Fibroblast of mammary gland (primary cell): ENCODE measurements at regions not wholly inside any gene's neighbourhood (a gene's known extent, or its start where the extent isn't known, plus 50 kb on each side); places are given as distances from the start of the nearest gene placed in this dataset.

Experiments used
- DNase-seq: peaks from one replicate; pipeline ENCODE4 v3.0.0-alpha.2; 2010; ENCODE audit warnings: low read depth
- H3K4me3 ChIP-seq: 2 replicates; pipeline ENCODE4 v1.5.1; 2011; ENCODE audit warnings: low read depth, mild to moderate bottlenecking, low read length, moderate library complexity; ENCODE audit not compliant: control insufficient read depth
- TF ChIP-seq, protein P1 (sequence below): conservative IDR thresholded peaks from 2 replicates; pipeline ENCODE4 v1.5.1; 2011; ENCODE audit warnings: low read depth, low read length, inconsistent platforms; ENCODE audit not compliant: control insufficient read depth, insufficient read depth

DNA sequence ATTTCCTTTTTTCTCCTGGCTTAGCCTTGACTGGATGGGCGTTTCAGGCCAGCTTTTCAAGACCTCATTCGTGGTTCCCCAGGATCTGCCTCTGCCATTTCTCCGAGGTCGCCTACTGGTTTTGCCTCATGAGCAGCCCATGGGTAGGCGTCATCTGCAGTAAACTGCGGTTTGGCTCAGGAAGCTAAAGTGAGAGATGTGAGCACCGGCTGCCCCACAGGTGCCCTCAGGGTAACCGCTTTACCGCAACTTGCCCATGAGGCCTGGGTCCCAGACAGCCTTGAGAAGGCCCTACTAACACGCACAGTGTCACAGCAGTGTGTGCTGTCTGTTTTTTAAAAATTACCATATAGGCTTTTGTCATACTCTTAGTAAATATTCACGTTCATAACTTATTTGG lies 53.4 kb upstream of the TBXT start:
- TF ChIP-seq, protein P1, sequence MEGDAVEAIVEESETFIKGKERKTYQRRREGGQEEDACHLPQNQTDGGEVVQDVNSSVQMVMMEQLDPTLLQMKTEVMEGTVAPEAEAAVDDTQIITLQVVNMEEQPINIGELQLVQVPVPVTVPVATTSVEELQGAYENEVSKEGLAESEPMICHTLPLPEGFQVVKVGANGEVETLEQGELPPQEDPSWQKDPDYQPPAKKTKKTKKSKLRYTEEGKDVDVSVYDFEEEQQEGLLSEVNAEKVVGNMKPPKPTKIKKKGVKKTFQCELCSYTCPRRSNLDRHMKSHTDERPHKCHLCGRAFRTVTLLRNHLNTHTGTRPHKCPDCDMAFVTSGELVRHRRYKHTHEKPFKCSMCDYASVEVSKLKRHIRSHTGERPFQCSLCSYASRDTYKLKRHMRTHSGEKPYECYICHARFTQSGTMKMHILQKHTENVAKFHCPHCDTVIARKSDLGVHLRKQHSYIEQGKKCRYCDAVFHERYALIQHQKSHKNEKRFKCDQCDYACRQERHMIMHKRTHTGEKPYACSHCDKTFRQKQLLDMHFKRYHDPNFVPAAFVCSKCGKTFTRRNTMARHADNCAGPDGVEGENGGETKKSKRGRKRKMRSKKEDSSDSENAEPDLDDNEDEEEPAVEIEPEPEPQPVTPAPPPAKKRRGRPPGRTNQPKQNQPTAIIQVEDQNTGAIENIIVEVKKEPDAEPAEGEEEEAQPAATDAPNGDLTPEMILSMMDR, result no peak
- H3K4me3 ChIP-seq, result no peak overlapping the region
- no peak for DNase-seq
